Thyroid gland (tissue), 4 donors: ENCODE measurements at regions not wholly inside any gene's neighbourhood (a gene's known extent, or its start where the extent isn't known, plus 50 kb on each side); places are given as distances from the start of the nearest gene placed in this dataset.

Source experiments
- POLR2A ChIP-seq, 2 donors: fragments of 450-650 bp; IDR thresholded peaks; one replicate each; pipeline ENCODE4 v1.6.1; 2017; ENCODE audit warnings: antibody characterized with exemption in 2 of 2, mild to moderate bottlenecking in 2 of 2, moderate library complexity in 1 of 2
- TF ChIP-seq, protein P1 (sequence below), 6 experiments: fragments of 200-600 bp in 3 of 6; fragments of 450-650 bp in 3 of 6; sonication (generic) in 3 of 6; IDR thresholded peaks; one replicate each; pipeline ENCODE4 v1.5.1; 2016 to 2019; ENCODE audit warnings: antibody characterized with exemption in 6 of 6, mild to moderate bottlenecking in 2 of 6, inconsistent platforms in 1 of 6, moderate library complexity in 1 of 6

DNA sequence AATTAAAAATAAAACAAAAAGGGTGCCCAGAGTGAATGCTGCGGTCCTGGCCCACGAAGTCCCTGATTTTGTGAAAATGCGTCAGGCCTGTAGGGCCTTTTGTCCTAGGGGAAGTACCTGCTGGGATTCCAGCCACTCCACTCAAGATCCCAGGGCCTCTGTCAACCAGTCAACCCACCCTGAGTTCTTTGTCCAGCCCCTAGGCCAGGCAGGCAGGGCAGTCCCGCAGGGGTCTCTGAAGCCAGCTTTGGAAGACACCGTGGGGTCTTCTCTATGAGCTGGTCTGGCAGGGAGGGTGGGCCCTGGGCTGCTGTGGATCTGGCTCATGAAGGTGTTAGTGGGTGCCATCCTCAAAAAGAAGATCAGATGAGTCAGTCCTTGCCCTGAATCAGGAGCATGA lies 452.5 kb upstream of the MKI67 start:
- TF ChIP-seq, protein P1, sequence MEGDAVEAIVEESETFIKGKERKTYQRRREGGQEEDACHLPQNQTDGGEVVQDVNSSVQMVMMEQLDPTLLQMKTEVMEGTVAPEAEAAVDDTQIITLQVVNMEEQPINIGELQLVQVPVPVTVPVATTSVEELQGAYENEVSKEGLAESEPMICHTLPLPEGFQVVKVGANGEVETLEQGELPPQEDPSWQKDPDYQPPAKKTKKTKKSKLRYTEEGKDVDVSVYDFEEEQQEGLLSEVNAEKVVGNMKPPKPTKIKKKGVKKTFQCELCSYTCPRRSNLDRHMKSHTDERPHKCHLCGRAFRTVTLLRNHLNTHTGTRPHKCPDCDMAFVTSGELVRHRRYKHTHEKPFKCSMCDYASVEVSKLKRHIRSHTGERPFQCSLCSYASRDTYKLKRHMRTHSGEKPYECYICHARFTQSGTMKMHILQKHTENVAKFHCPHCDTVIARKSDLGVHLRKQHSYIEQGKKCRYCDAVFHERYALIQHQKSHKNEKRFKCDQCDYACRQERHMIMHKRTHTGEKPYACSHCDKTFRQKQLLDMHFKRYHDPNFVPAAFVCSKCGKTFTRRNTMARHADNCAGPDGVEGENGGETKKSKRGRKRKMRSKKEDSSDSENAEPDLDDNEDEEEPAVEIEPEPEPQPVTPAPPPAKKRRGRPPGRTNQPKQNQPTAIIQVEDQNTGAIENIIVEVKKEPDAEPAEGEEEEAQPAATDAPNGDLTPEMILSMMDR (IDR thresholded peaks at IDR 0.05), result no peak
- no peak for TF ChIP-seq POLR2A (IDR thresholded peaks at IDR 0.05)
